ENCODE measurements at regions not wholly inside any gene's neighbourhood (a gene's known extent, or its start where the extent isn't known, plus 50 kb on each side); places are given as distances from the start of the nearest gene placed in this dataset.

DNA sequence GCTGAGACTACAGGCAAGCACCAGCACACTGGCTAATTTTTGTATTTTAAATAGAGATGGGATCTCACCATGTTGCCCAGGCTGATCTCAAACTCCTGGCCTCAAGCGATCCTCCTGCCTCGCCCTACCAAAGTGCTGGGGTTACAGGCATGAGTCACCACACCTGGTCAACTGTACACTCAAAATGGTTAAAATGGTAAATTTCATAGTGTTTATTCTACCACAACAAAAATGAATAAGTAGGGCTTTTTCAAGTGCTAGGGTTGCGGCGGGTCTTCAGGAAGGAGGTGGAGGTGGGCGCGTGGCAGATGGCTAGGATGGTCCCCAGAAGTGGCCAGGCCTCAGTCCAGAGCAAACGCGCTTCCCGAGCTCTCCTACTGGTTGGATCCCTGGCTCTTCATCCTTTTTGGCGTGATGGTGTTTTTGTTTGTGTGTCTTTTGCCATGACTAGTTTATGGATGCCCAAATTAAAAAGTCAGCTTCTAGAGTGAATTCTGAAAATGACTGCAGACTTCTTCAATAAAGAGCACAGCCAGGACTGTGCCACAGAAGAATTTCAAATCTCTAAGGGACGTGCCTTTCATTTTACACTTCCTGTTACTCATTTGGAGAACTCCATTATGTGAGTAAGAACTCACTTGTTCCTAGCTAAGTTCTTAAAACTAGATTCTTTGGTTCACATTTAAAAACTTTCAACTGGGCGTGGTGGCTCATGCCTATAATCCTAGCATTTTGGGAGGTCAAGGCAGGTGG lies 73.9 kb downstream of the TMEM130 start:
- no peak overlapping the region for H3K4me3 ChIP-seq (ENCODE audit: low read depth, low read length)
- TF ChIP-seq, protein P1, sequence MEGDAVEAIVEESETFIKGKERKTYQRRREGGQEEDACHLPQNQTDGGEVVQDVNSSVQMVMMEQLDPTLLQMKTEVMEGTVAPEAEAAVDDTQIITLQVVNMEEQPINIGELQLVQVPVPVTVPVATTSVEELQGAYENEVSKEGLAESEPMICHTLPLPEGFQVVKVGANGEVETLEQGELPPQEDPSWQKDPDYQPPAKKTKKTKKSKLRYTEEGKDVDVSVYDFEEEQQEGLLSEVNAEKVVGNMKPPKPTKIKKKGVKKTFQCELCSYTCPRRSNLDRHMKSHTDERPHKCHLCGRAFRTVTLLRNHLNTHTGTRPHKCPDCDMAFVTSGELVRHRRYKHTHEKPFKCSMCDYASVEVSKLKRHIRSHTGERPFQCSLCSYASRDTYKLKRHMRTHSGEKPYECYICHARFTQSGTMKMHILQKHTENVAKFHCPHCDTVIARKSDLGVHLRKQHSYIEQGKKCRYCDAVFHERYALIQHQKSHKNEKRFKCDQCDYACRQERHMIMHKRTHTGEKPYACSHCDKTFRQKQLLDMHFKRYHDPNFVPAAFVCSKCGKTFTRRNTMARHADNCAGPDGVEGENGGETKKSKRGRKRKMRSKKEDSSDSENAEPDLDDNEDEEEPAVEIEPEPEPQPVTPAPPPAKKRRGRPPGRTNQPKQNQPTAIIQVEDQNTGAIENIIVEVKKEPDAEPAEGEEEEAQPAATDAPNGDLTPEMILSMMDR (IDR thresholded peaks at IDR 0.05; ENCODE audit: low read depth, low read length, missing control alignments), result no peak

More for the DNA sequence above, 73.9 kb downstream of the TMEM130 start:
- Histone ChIP-seq H3K36me3 (replicated peaks) (no peaks in the 10 kb centered on the region), H3K27ac (no peak overlapping the region), H3K27me3 (replicated peaks) (no peaks in the 10 kb centered on the region)
- in situ Hi-C loops (cut with HindIII; ENCODE audit: low pct_ligation_motif_present, low sequenced_read_pairs), result no loop called here
- DNase-seq, result no peak

Data from brain microvascular endothelial cell (primary cell).